DND-41 (cell line): ENCODE measurements at regions not wholly inside any gene's neighbourhood (a gene's known extent, or its start where the extent isn't known, plus 50 kb on each side); places are given as distances from the start of the nearest gene placed in this dataset.

Experiments
- ATAC-seq: fragments of 200-7000 bp; cut with Tn5 transposase; 3 replicates; pipeline ENCODE4 v1.9.1; 2021; ENCODE audit warnings: low read depth; ENCODE audit not compliant: insufficient read depth
- DNase-seq: peaks from one replicate; pipeline ENCODE4 v3.0.0-alpha.2; 2020
- H2AFZ ChIP-seq: 2 replicates; pipeline ENCODE4 v1.6.0; 2012; ENCODE audit warnings: low read depth, low read length
- H3K27ac ChIP-seq: 2 replicates; pipeline ENCODE4 v1.5.1; 2012; ENCODE audit warnings: low read length, inconsistent platforms
- H3K27me3 ChIP-seq: fragments of 200-600 bp; sonication (generic); 2 replicates; pipeline ENCODE4 v1.6.0; 2012; ENCODE audit warnings: low read length, mild to moderate bottlenecking, inconsistent platforms; ENCODE audit not compliant: insufficient read depth, poor library complexity
- H3K36me3 ChIP-seq: 2 replicates; pipeline ENCODE4 v1.5.1; 2012; ENCODE audit warnings: low read length, inconsistent platforms; ENCODE audit not compliant: insufficient read depth
- H3K4me1 ChIP-seq: 2 replicates; pipeline ENCODE4 v1.5.1; 2012; ENCODE audit warnings: mild to moderate bottlenecking, low read length; ENCODE audit not compliant: insufficient read depth
- H3K4me2 ChIP-seq: 2 replicates; pipeline ENCODE4 v1.6.0; 2012; ENCODE audit warnings: mild to moderate bottlenecking, moderate library complexity, low read length, inconsistent platforms; ENCODE audit not compliant: insufficient read depth
- H3K4me3 ChIP-seq, 2 experiments: fragments of 200-600 bp in 1 of 2; shearing (Covaris generic) in 1 of 2; 2 replicates each; pipeline ENCODE4 v1.5.1; 2012 to 2016; ENCODE audit warnings: inconsistent platforms in 2 of 2, low read length in 2 of 2, mild to moderate bottlenecking in 2 of 2, low read depth in 1 of 2, moderate library complexity in 1 of 2
- H3K79me2 ChIP-seq: 2 replicates; pipeline ENCODE4 v1.6.0; 2012; ENCODE audit warnings: low read length, inconsistent platforms; ENCODE audit not compliant: insufficient read depth
- H3K9ac ChIP-seq: 2 replicates; pipeline ENCODE4 v1.6.0; 2012; ENCODE audit warnings: low read depth, mild to moderate bottlenecking, inconsistent platforms, low read length, moderate library complexity
- H3K9me3 ChIP-seq: 2 replicates; pipeline ENCODE4 v1.5.1; 2012; ENCODE audit warnings: low read length, moderate library complexity, mild to moderate bottlenecking, inconsistent platforms; ENCODE audit not compliant: insufficient read depth, severe bottlenecking
- H4K20me1 ChIP-seq: 2 replicates; pipeline ENCODE4 v1.6.0; 2012; ENCODE audit warnings: low read length; ENCODE audit not compliant: insufficient read depth
- CTCF ChIP-seq: IDR thresholded peaks from 2 replicates; pipeline ENCODE4 v1.5.1; 2012; ENCODE audit warnings: borderline replicate concordance, low read length, moderate library complexity, mild to moderate bottlenecking; ENCODE audit not compliant: poor library complexity, severe bottlenecking; ENCODE audit errors: extremely low read depth
- EZH2 ChIP-seq: IDR thresholded peaks from 3 replicates; pipeline ENCODE4 v1.6.1; 2012; ENCODE audit warnings: borderline replicate concordance, low read depth, mild to moderate bottlenecking, moderate library complexity, low read length, inconsistent platforms; ENCODE audit not compliant: severe bottlenecking

- ATAC-seq: no peak
- H3K27me3 ChIP-seq: no peaks in the 10 kb centered on the region
- H3K79me2 ChIP-seq: no peaks in the 10 kb centered on the region
- H4K20me1 ChIP-seq: no peaks in the 10 kb centered on the region
- no peak for DNase-seq
- no peak overlapping the region for H2AFZ ChIP-seq
- H3K4me3 ChIP-seq: no peak overlapping the region
- no peaks in the 10 kb centered on the region for H3K36me3 ChIP-seq
- peaks cover 15% of the 10 kb centered on the region for H3K9me3 ChIP-seq
- H3K4me1 ChIP-seq: no peaks in the 10 kb centered on the region
- no peak for TF ChIP-seq EZH2
- no peak for TF ChIP-seq CTCF
- no peak overlapping the region for H3K9ac ChIP-seq
- no peak overlapping the region for H3K27ac ChIP-seq
- no peak overlapping the region for H3K4me2 ChIP-seq
Measured at GRCh38 chr2:143918465-143918989, 601.4 kb downstream of the ZEB2 start.

- H3K79me2 ChIP-seq: no peaks in the 10 kb centered on the region
- H3K9me3 ChIP-seq: peaks cover 15% of the 10 kb centered on the region
- H3K4me1 ChIP-seq: no peaks in the 10 kb centered on the region
- TF ChIP-seq EZH2: no peak
- no peak for TF ChIP-seq CTCF
- no peak overlapping the region for H3K27ac ChIP-seq
- H4K20me1 ChIP-seq: no peaks in the 10 kb centered on the region
- H3K9ac ChIP-seq: no peak overlapping the region
- no peak overlapping the region for H2AFZ ChIP-seq
- ATAC-seq (no peak), DNase-seq (no peak)
- no peak overlapping the region for H3K4me2 ChIP-seq
- H3K27me3 ChIP-seq: no peaks in the 10 kb centered on the region
- H3K36me3 ChIP-seq: no peaks in the 10 kb centered on the region
- no peak overlapping the region for H3K4me3 ChIP-seq
Measured at GRCh38 chr2:143916781-143917180, 603.1 kb downstream of the ZEB2 start.

- H4K20me1 ChIP-seq: no peaks in the 10 kb centered on the region
- H3K4me1 ChIP-seq: no peaks in the 10 kb centered on the region
- H3K27me3 ChIP-seq: no peaks in the 10 kb centered on the region
- DNase-seq (no peak), ATAC-seq (no peak)
- no peak overlapping the region for H2AFZ ChIP-seq
- no peaks in the 10 kb centered on the region for H3K36me3 ChIP-seq
- no peak for TF ChIP-seq CTCF
- TF ChIP-seq EZH2: no peak
- H3K9me3 ChIP-seq: no peaks in the 10 kb centered on the region
- H3K4me3 ChIP-seq: no peak overlapping the region
- no peaks in the 10 kb centered on the region for H3K79me2 ChIP-seq
- H3K4me2 ChIP-seq: no peak overlapping the region
- H3K27ac ChIP-seq: no peak overlapping the region
- H3K9ac ChIP-seq: no peak overlapping the region
Measured at GRCh38 chr2:143909577-143910353, 610.2 kb downstream of the ZEB2 start.
